Naive thymus-derived CD4-positive, alpha-beta T cell (primary cell): ENCODE measurements at regions not wholly inside any gene's neighbourhood (a gene's known extent, or its start where the extent isn't known, plus 50 kb on each side); places are given as distances from the start of the nearest gene placed in this dataset.
A peak's percentile ranks its signal among the peaks of the same experiment; 100 is the strongest.

ENCODE experiments used
- ATAC-seq: fragments of 150-1000 bp; cut with Tn5 transposase; 2 replicates; pipeline ENCODE4 v1.10.0; 2021; ENCODE audit warnings: mild to moderate bottlenecking, moderate library complexity
- CTCF ChIA-PET: fragments of 350-600 bp; sonication (Branson Sonifier 250); formaldehyde crosslinking; loops from one replicate; lab custom pipeline; 2021; ENCODE audit warnings: antibody characterized with exemption; lab: Charles Lee
- POLR2A ChIA-PET: fragments of 350-600 bp; sonication (Branson Sonifier 250); formaldehyde crosslinking; loops from one replicate; lab custom pipeline; 2021; ENCODE audit warnings: antibody characterized with exemption, inconsistent platforms; lab: Charles Lee
- DNase-seq, 9 donors: peaks; one replicate each; pipeline versions ENCODE4 v3.0.0 to v3.0.0-alpha.2; 2020 to 2022; ENCODE audit warnings: mixed read lengths in 1 of 9
- H3K27ac ChIP-seq: one replicate; pipeline ENCODE4 v1.7.0; 2013; ENCODE audit warnings: mild to moderate bottlenecking, low read depth, low read length, moderate library complexity
- H3K27me3 ChIP-seq, 2 donors: one replicate each; pipeline ENCODE4 v1.7.0; 2013; ENCODE audit warnings: low read length in 2 of 2, mild to moderate bottlenecking in 2 of 2, moderate library complexity in 2 of 2; ENCODE audit not compliant: control insufficient read depth in 2 of 2, insufficient read depth in 2 of 2
- H3K36me3 ChIP-seq, 3 experiments: 1 replicate in 2 of 3; 2 replicates in 1 of 3; pipeline ENCODE4 v1.7.0; 2013; ENCODE audit warnings: low read length in 3 of 3, mild to moderate bottlenecking in 3 of 3, moderate library complexity in 1 of 3; ENCODE audit not compliant: insufficient read depth in 3 of 3, control insufficient read depth in 2 of 3
- H3K4me1 ChIP-seq, 2 donors: one replicate each; pipeline ENCODE4 v1.7.0; 2013; ENCODE audit warnings: low read length in 2 of 2, mild to moderate bottlenecking in 2 of 2, moderate library complexity in 1 of 2; ENCODE audit not compliant: control insufficient read depth in 2 of 2, insufficient read depth in 2 of 2
- H3K4me3 ChIP-seq: 2 replicates; pipeline ENCODE4 v1.7.0; 2013; ENCODE audit warnings: mild to moderate bottlenecking, low read length
- H3K9me3 ChIP-seq, 3 experiments: 1 replicate in 2 of 3; 2 replicates in 1 of 3; pipeline ENCODE4 v1.7.0; 2013; ENCODE audit warnings: low read length in 3 of 3; ENCODE audit not compliant: control insufficient read depth in 2 of 3
- H3K27ac Mint-ChIP-seq, 9 donors: one replicate each; pipeline ENCODE4 v1.8.0; 2020 to 2022; ENCODE audit warnings: mixed read lengths in 9 of 9, mild to moderate bottlenecking in 8 of 9, moderate library complexity in 5 of 9, inconsistent platforms in 2 of 9
- H3K27me3 Mint-ChIP-seq, 5 donors: one replicate each; pipeline ENCODE4 v1.8.0; 2021 to 2022; ENCODE audit warnings: mixed read lengths in 5 of 5, mild to moderate bottlenecking in 1 of 5
- H3K36me3 Mint-ChIP-seq, 5 donors: one replicate each; pipeline ENCODE4 v1.8.0; 2020 to 2022; ENCODE audit warnings: mixed read lengths in 5 of 5, mild to moderate bottlenecking in 3 of 5, inconsistent platforms in 1 of 5
- H3K4me1 Mint-ChIP-seq, 7 donors: one replicate each; pipeline ENCODE4 v1.8.0; 2020 to 2022; ENCODE audit warnings: mixed read lengths in 7 of 7, mild to moderate bottlenecking in 3 of 7, inconsistent platforms in 1 of 7
- H3K4me3 Mint-ChIP-seq, 10 donors: one replicate each; pipeline ENCODE4 v1.8.0; 2020 to 2022; ENCODE audit warnings: mild to moderate bottlenecking in 10 of 10, mixed read lengths in 10 of 10, moderate library complexity in 6 of 10, inconsistent platforms in 2 of 10
- H3K9me3 Mint-ChIP-seq, 11 donors: one replicate each; pipeline ENCODE4 v1.8.0; 2020 to 2022; ENCODE audit warnings: mixed read lengths in 11 of 11, mild to moderate bottlenecking in 4 of 11, inconsistent platforms in 1 of 11, moderate library complexity in 1 of 11
- intact Hi-C, 2 donors: fragments of 100-400 bp; cut with micrococcal nuclease; formaldehyde crosslinking; loops; one replicate each; pipeline ENCODE4 v1.15.1; 2023

DNA sequence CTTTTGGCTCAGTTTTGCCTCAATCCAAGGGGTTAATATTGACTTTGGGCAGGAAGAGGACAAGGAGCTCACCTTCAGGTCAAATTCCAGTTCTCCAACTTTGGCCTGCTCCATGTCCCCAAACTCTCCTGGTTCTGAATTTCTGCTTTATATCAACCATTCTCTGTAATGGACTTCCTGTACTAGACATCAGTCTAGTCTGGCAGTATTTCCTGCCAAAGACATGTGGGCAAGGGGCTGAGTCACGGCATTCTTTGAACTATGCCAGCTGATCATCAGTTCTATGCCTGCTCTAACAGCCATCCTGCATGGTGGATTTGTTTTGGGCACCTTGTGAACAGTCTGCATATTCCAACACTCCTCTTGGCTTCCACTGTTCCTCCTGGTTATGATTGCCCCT, 199.4 kb downstream of the ZEB2 start:
- intact Hi-C loops: loop anchor here (1.0 to 10.0 kb wide), 2 partner anchors 11 to 1094 kb away; no protein-coding TSS in a partner anchor
- Histone ChIP-seq H3K4me1 (peaks cover 0 to 32% of the 10 kb centered on the region in 2 donors), H3K27me3 (no peaks in the 10 kb centered on the region), H3K4me3 (no peak overlapping the region), H3K27ac (no peak overlapping the region), H3K36me3 (no peaks in the 10 kb centered on the region), H3K9me3 (no peaks in the 10 kb centered on the region)
- CTCF ChIA-PET: no interaction called here
- Mint-ChIP-seq H3K4me3 (peak overlapping the region in 4 of 10 donors; percentile 5 to 29 (median 18)), H3K27me3 (no peaks in the 10 kb centered on the region), H3K4me1 (peaks cover 9 to 42% (median 16%) of the 10 kb centered on the region in 7 donors), H3K9me3 (peaks cover 0 to 5% (median 0%) of the 10 kb centered on the region in 11 donors), H3K36me3 (peaks cover 0 to 16% (median 4%) of the 10 kb centered on the region in 5 donors), H3K27ac (peak overlapping the region in 4 of 9 donors; percentile 4 to 66 (median 31))
- DNase-seq: peak in 5 of 9 donors; percentile 16 to 22 (median 18)
- POLR2A ChIA-PET: no interaction called here
- ATAC-seq: peak; percentile 84

- CTCF ChIA-PET: no interaction called here
- Histone ChIP-seq H3K4me3 (no peak overlapping the region), H3K36me3 (no peaks in the 10 kb centered on the region), H3K9me3 (peaks cover 0 to 4% (median 0%) of the 10 kb centered on the region in 3 experiments), H3K27ac (no peak overlapping the region), H3K27me3 (no peaks in the 10 kb centered on the region), H3K4me1 (peaks cover 0 to 15% of the 10 kb centered on the region in 2 donors)
- Mint-ChIP-seq H3K27me3 (no peaks in the 10 kb centered on the region), H3K9me3 (peaks cover 5 to 21% (median 11%) of the 10 kb centered on the region in 11 donors), H3K4me1 (peaks cover 6 to 17% (median 11%) of the 10 kb centered on the region in 7 donors), H3K4me3 (no peak overlapping the region), H3K36me3 (peaks cover 10 to 28% (median 21%) of the 10 kb centered on the region in 5 donors), H3K27ac (no peak overlapping the region)
- intact Hi-C loops: no loop called here
- ATAC-seq (no peak), DNase-seq (no peak)
- POLR2A ChIA-PET: no interaction called here
These were observed 202.7 kb downstream of the ZEB2 start for GRCh38 chr2:144317071-144317738.

DNA sequence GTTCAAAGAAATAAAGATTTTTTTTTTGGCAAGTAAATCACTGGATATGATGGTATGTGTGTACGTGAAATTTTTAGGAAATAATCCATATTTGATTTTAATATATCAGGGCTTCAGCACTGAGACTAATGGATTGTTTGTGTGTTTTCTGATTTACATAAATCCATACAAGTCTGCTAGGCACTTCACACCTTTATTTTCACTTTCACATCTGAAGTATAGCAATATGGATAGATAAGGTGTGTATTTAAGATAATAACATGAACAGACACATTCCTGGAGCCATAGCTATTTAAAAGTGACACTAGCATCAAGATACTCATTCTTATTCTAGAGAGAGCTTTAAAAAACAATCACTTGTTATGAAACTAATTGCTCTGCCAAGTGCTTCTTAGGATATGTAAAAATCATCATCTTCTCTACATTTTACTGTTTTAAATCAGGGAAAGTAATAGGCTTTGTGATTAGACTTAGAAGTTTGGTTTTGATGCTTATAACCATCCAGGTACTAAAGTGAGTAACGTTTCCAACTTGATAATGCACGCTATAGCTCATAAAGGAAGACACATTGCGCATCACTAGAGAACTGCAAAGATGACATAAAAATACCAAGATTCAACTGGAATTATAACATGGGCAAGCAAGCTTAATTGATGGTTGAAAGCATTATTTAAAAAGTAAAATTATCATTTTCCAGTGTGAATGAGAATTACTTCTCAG, 208.9 kb downstream of the ZEB2 start:
- Histone ChIP-seq H3K9me3 (peaks cover 0 to 5% (median 0%) of the 10 kb centered on the region in 3 experiments), H3K4me1 (peaks cover 0 to 5% of the 10 kb centered on the region in 2 donors), H3K4me3 (no peak overlapping the region), H3K36me3 (no peaks in the 10 kb centered on the region), H3K27me3 (no peaks in the 10 kb centered on the region), H3K27ac (no peak overlapping the region)
- no peak overlapping the region for H3K27ac Mint-ChIP-seq
- H3K4me1 Mint-ChIP-seq: peaks cover 0 to 6% (median 3%) of the 10 kb centered on the region in 7 donors
- no peak overlapping the region for H3K4me3 Mint-ChIP-seq
- H3K9me3 Mint-ChIP-seq: peaks cover 7 to 30% (median 16%) of the 10 kb centered on the region in 11 donors
- ATAC-seq: no peak
- CTCF ChIA-PET: no interaction called here
- H3K36me3 Mint-ChIP-seq: peaks cover 10 to 44% (median 28%) of the 10 kb centered on the region in 5 donors
- no peak for DNase-seq
- H3K27me3 Mint-ChIP-seq: no peaks in the 10 kb centered on the region
- intact Hi-C loops: no loop called here
- POLR2A ChIA-PET: interaction anchor here (0.6 kb wide), 1 partner anchor 15 kb away, joined by 3 read pairs; no protein-coding TSS in a partner anchor

DNA sequence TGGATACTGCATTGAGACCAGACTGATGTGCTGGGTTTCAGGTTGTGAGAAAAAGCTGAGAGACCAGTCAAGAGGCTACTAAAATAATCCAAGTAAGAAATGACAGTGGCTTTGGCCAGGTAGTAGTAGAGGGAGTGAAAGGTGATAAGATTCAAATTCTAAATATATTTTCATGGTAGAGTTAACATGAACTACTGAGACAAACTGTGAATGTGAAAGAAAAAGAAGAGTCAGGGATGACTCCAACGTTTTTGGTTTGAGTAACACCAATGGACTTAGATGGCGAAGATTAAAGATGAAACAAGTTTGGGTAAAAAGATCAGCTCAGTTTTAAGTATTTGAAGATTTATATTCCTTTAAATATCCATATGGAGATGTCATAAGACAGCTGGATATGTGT, 209.4 kb downstream of the ZEB2 start:
- Mint-ChIP-seq H3K27ac (no peak overlapping the region), H3K36me3 (peaks cover 10 to 40% (median 25%) of the 10 kb centered on the region in 5 donors)
- intact Hi-C loops: no loop called here

GRCh38 chr2:144307711-144308110, 212.2 kb downstream of the ZEB2 start:
- Mint-ChIP-seq H3K9me3 (peaks cover 5 to 22% (median 12%) of the 10 kb centered on the region in 11 donors), H3K4me3 (no peak overlapping the region), H3K4me1 (peaks cover 0 to 10% (median 4%) of the 10 kb centered on the region in 7 donors), H3K27me3 (no peaks in the 10 kb centered on the region), H3K27ac (no peak overlapping the region), H3K36me3 (peaks cover 5 to 35% (median 13%) of the 10 kb centered on the region in 5 donors)
- Histone ChIP-seq H3K4me1 (peaks cover 0 to 5% of the 10 kb centered on the region in 2 donors), H3K36me3 (no peaks in the 10 kb centered on the region), H3K4me3 (no peak overlapping the region), H3K9me3 (peaks cover 0 to 5% (median 0%) of the 10 kb centered on the region in 3 experiments), H3K27ac (no peak overlapping the region), H3K27me3 (no peaks in the 10 kb centered on the region)
- CTCF ChIA-PET: no interaction called here
- intact Hi-C loops: no loop called here
- POLR2A ChIA-PET: no interaction called here
- DNase-seq (no peak), ATAC-seq (no peak)

More for the DNA sequence above, 209.4 kb downstream of the ZEB2 start:
- no peak for DNase-seq
- H3K4me1 ChIP-seq: peaks cover 0 to 5% of the 10 kb centered on the region in 2 donors
- Mint-ChIP-seq H3K4me1 (peaks cover 0 to 6% (median 4%) of the 10 kb centered on the region in 7 donors), H3K4me3 (no peak overlapping the region), H3K27me3 (no peaks in the 10 kb centered on the region), H3K9me3 (peaks cover 7 to 28% (median 16%) of the 10 kb centered on the region in 11 donors)
- no peak overlapping the region for H3K27ac ChIP-seq
- CTCF ChIA-PET: no interaction called here
- POLR2A ChIA-PET: no interaction called here
- H3K36me3 ChIP-seq: no peaks in the 10 kb centered on the region
- no peak for ATAC-seq
- peaks cover 0 to 5% (median 0%) of the 10 kb centered on the region in 3 experiments for H3K9me3 ChIP-seq
- H3K27me3 ChIP-seq: no peaks in the 10 kb centered on the region
- H3K4me3 ChIP-seq: no peak overlapping the region

DNA sequence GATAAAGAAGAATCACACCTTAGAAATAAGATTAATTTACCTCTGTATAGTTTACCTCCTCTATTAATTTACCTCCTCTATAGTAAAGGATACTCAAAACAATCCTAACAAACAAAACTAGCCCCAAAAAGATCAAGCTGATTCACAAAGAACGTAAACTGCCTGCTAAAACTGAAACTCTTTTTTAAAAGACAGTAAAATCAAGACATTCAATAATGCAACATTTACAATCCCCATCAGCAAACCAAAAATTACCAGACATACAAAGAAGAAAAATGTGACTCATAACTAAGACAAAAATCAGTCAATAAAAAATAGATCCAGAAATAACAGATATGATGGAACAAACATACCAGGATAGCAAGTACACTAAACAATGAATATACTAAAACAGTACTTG, 215.7 kb downstream of the ZEB2 start:
- intact Hi-C loops: no loop called here
- no peaks in the 10 kb centered on the region for H3K4me1 ChIP-seq
- no peaks in the 10 kb centered on the region for H3K27me3 ChIP-seq
- H3K36me3 ChIP-seq: no peaks in the 10 kb centered on the region
- H3K9me3 ChIP-seq: no peaks in the 10 kb centered on the region
- Mint-ChIP-seq H3K36me3 (peaks cover 0 to 16% (median 4%) of the 10 kb centered on the region in 5 donors), H3K9me3 (peaks cover 0 to 9% (median 0%) of the 10 kb centered on the region in 11 donors), H3K27me3 (no peaks in the 10 kb centered on the region), H3K4me1 (peaks cover 0 to 6% (median 0%) of the 10 kb centered on the region in 7 donors), H3K4me3 (no peak overlapping the region), H3K27ac (no peak overlapping the region)
- ChIA-PET CTCF (no interaction called here), POLR2A (no interaction called here)
- no peak overlapping the region for H3K27ac ChIP-seq
- H3K4me3 ChIP-seq: no peak overlapping the region
- DNase-seq: no peak
- no peak for ATAC-seq
